H54 (cell line): ENCODE measurements at regions not wholly inside any gene's neighbourhood (a gene's known extent, or its start where the extent isn't known, plus 50 kb on each side); places are given as distances from the start of the nearest gene placed in this dataset.

Source experiments
- DNase-seq: peaks from one replicate; pipeline ENCODE4 v3.0.0; 2011; ENCODE audit warnings: low spot score, mixed read lengths; ENCODE audit not compliant: insufficient read length
- FAIRE-seq: peaks from 3 replicates; lab custom pipeline; 2011; peaks lifted over from hg19 to GRCh38; lab: Jason Lieb, UNC
- POLR2A ChIP-seq: IDR thresholded peaks from 2 replicates; pipeline ENCODE4 v1.6.1; 2011; ENCODE audit warnings: low read depth, mild to moderate bottlenecking, low read length

DNA sequence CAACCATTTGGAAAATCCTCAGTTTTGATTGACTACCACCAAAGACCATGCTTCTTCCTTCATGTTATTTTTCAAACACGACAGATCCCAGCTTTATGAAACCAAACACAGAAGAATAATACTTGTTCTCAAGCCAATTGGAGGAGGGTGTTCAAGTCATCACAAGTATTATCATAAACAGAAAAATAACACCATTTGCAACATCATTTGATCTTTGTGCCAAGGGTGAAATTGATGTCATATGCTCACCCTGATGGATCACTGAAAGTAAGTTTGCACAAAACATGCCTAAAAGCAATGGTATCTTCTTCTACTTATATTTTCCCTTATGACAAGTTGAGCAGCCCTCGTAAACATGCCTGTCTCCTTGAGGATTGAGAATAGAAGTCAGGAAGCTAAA lies 448.0 kb upstream of the ZEB2 start:
- no peak for FAIRE-seq
- DNase-seq = no peak
- TF ChIP-seq POLR2A = no peak

- DNase-seq (no peak), FAIRE-seq (no peak)
- TF ChIP-seq POLR2A = no peak
Observed at GRCh38 chr2:144965172-144965571, 445.3 kb upstream of the ZEB2 start.

- no peak for FAIRE-seq
- DNase-seq = no peak
- no peak for TF ChIP-seq POLR2A
Observed at GRCh38 chr2:144963031-144963430, 443.1 kb upstream of the ZEB2 start.

GRCh38 chr2:144959416-144959815 lies 439.5 kb upstream of the ZEB2 start:
- peak; percentile 20 for FAIRE-seq
- TF ChIP-seq POLR2A = no peak
- DNase-seq = no peak

GRCh38 chr2:144950899-144951560 lies 431.1 kb upstream of the ZEB2 start:
- FAIRE-seq = peak; percentile 97

GRCh38 chr2:144948205-144948855 lies 428.4 kb upstream of the ZEB2 start:
- TF ChIP-seq POLR2A = no peak
- FAIRE-seq (peak; percentile 48), DNase-seq (no peak)

More at GRCh38 chr2:144950899-144951560, 431.1 kb upstream of the ZEB2 start:
- DNase-seq = peak; percentile 42
- no peak for TF ChIP-seq POLR2A

DNA sequence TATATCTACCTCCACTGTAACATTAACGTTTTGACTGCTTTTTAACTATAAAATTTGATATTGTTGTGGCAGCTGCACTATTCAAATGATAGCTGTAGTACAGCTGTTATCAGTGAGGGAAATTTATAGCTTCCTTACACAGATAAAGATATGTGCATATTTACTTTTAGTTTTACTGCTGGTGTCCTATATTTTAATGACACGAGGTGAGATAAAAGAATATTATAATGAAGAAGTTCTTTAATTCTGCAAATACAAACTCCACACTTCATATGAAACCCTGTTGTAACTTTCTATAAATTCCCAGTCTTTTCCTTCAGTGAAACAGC lies 427.8 kb upstream of the ZEB2 start:
- TF ChIP-seq POLR2A = no peak
- FAIRE-seq (no peak), DNase-seq (no peak)

DNA sequence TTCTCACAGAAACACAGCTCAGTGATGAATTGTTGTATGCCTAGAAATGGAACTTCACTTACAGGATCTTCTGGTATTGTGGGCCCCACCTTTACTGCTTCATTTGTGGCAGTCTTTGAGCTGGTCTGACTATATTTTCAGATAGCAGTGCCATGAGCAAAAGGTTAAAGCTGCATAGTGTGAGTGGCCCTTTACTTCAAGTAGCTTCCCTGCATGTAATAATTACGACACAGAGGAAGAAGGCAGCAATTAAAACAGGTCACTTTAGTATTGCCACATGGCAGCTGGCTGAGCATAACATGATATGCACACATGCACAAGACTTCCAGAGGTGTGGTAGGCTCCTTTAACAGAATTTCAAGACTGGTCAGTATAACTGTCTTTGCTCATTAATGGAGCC lies 426.3 kb upstream of the ZEB2 start:
- FAIRE-seq (peak; percentile 48), DNase-seq (no peak)
- no peak for TF ChIP-seq POLR2A

DNA sequence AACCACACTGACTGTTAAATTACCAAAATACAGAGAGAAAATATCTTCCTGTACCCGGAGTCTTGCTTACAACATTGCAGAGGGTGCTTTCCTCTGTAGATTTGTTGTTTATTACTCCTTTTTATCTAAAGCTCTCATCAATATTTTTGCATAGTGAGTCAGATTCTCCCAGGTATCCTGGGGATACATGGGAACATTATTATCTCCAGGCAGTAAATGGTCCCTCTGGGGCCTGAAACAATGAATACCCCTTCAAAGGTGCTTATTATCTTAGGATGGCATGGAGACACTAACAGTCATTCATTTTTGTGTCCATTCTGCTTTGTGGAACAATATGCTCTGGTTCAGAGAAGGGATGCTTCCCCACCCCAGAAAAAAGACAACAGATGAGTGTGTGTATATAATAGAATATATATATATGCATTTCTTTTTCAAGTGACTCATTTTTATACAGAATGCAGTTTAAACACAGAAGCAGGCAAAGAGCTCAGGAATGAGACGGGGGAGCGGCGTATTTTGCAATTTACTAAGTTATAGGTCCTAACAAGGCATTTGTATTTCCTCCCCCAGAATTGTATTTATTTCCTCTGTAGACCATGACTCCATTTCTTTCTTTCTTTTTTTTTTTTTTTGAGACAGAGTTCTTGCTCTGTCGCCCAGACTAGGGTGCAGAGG lies 424.8 kb upstream of the ZEB2 start:
- no peak for TF ChIP-seq POLR2A
- DNase-seq = no peak
- FAIRE-seq = peak; percentile 50

- DNase-seq (no peak), FAIRE-seq (peak; percentile 76)
- no peak for TF ChIP-seq POLR2A
Observed at GRCh38 chr2:144943986-144944385, 424.1 kb upstream of the ZEB2 start.

- no peak for FAIRE-seq
- no peak for DNase-seq
Observed at GRCh38 chr2:144943293-144943941, 423.5 kb upstream of the ZEB2 start.

DNA sequence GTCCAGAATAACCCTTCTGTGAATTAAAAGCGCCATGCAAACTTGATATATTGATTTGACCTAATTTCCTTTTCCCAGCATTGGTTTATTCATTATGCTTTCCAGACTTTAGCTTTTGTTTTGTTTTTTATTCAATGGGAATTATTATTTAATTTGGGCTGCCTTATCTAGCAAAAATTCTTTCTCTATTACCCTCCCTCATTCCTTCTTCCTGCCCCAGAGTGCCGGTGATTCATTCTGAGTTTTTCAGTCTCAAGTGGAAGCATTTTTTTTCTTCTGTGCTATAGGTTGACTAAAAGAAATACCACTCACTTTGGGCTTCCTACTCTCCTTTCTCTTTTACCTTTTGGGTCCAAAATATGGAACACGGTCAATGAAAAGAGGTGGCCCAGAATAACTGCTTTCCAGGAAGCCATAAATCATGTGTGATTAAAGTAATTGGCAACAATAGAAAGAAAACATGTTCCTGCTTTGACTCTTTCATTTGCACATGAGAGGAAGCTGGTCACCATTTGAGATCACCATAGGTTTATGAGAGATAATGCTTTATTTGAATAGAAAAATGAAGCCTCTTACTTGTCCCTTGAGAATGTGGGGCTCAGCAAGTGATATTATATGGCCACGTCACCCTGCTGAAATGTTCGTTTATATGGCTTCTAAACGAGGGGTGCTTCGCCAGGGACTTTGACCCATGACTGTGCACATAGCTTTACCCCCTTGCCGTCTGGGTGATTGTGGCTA lies 422.8 kb upstream of the ZEB2 start:
- no peak for TF ChIP-seq POLR2A
- DNase-seq = no peak

More at GRCh38 chr2:144943293-144943941, 423.5 kb upstream of the ZEB2 start:
- TF ChIP-seq POLR2A = no peak

DNA sequence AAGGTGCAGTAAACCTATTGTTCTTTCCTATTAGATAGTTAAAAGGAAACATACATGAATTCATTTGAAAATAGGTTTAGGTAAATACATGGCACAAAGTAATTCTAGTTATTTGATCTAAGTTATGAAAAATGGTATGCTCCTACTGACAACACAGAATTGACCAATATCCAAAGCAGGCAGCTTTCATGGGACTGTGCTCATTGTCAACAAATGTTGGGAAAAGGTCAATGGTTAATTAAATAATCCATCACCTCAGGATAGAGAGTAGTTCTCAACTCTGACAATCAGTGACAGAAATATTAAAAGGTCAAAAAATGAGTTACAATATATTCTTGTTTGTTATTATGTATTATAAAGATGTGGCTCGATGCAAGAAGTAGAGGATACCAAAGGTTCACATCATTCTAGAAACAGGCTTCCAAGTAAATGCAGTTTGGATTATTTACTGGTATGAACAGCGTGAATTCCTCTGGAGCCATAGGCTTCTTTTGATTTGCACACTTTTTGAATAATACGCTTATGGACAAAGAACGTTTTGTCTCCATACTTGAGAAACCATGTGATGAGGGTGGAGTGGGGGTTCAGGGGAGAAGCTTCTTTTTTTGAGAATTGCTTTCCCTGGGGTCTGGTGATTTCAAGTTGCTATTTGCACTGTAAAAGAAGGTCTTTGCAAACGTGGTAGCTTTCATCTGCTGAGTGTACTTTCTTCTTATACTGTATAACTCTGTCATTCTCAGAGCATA lies 422.0 kb upstream of the ZEB2 start:
- DNase-seq (no peak), FAIRE-seq (no peak)
- TF ChIP-seq POLR2A = no peak

More for the DNA sequence above, 422.8 kb upstream of the ZEB2 start:
- FAIRE-seq = peak; percentile 70

DNA sequence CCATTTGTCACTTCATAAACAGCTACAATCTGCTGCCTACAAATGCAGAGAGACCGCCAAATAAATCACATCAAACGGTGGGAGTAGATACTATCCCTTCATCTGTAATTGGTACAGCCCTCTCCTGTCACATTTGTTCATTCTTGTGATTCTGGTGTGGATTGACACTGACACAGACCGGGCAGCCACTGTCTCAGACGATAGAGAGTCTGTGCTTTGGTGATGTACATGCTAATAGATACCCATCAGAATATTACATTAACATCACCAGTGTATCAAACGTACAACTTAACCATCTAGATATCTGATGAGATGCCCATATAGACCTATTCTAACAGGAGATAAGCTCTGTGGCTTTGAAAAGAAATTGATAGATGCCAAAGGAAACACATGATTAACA lies 419.7 kb upstream of the ZEB2 start:
- no peak for TF ChIP-seq POLR2A
- no peak for DNase-seq
- no peak for FAIRE-seq
